Prostate gland (tissue), 2 donors: ENCODE measurements at regions not wholly inside any gene's neighbourhood (a gene's known extent, or its start where the extent isn't known, plus 50 kb on each side); places are given as distances from the start of the nearest gene placed in this dataset.

ENCODE experiments used
- DNase-seq: peaks from one replicate; pipeline ENCODE4 v3.0.0-alpha.2; 2019; ENCODE audit warnings: low spot score
- H3K27ac ChIP-seq, 2 donors: fragments of 200-600 bp; sonication (generic); 2 replicates each; pipeline ENCODE4 v1.5.1; 2017 to 2019
- H3K27me3 ChIP-seq: fragments of 200-600 bp; sonication (generic); replicated peaks from 2 replicates; pipeline ENCODE4 v1.5.1; 2019; ENCODE audit not compliant: insufficient read depth
- H3K36me3 ChIP-seq, 2 donors: fragments of 200-600 bp; sonication (generic); 1 replicate in 1 of 2; 2 replicates in 1 of 2; pipeline versions ENCODE4 v1.5.1 to v1.8.1; 2017 to 2019
- H3K4me1 ChIP-seq: fragments of 200-600 bp; sonication (generic); replicated peaks from 2 replicates; pipeline ENCODE4 v1.5.1; 2019
- H3K4me3 ChIP-seq, 2 donors: fragments of 200-600 bp; sonication (generic); 2 replicates each; pipeline ENCODE4 v1.5.1; 2017 to 2019
- H3K9me3 ChIP-seq: fragments of 200-600 bp; sonication (generic); 2 replicates; pipeline ENCODE4 v1.5.1; 2017
- CTCF ChIP-seq, 4 experiments: fragments of 200-600 bp in 2 of 4; fragments of 450-650 bp in 2 of 4; sonication (generic) in 2 of 4; IDR thresholded peaks; 1 replicate in 3 of 4; 2 replicates in 1 of 4; pipeline ENCODE4 v1.5.1; 2016 to 2019; ENCODE audit warnings: antibody characterized with exemption in 4 of 4, mild to moderate bottlenecking in 2 of 4, moderate library complexity in 2 of 4
- POLR2A ChIP-seq: fragments of 450-650 bp; IDR thresholded peaks from one replicate; pipeline ENCODE4 v1.6.1; 2016; ENCODE audit warnings: antibody characterized with exemption, mild to moderate bottlenecking
- POLR2AphosphoS5 ChIP-seq: sonication (generic); formaldehyde crosslinking; IDR thresholded peaks from one replicate; pipeline ENCODE4 v1.6.1; 2017; ENCODE audit warnings: antibody characterized with exemption
- whole genome bisulfite sequencing: methylation state at CpG from one replicate; pipeline ENCODE4 v1.1.5; 2018; 5-methylcytosine and 5-hydroxymethylcytosine counted together
- intact Hi-C: fragments of 100-400 bp; cut with DNase I; formaldehyde crosslinking; loops from one replicate; pipeline ENCODE4 v1.14.2; 2022

- H3K4me1 ChIP-seq, result no peaks in the 10 kb centered on the region
- H3K9me3 ChIP-seq, result no peaks in the 10 kb centered on the region
- no peak overlapping the region for H3K27ac ChIP-seq
- intact Hi-C loops, result no loop called here
- H3K27me3 ChIP-seq, result no peaks in the 10 kb centered on the region
- WGBS, result 65% methylated on average over 14 of the region's 14 CpGs
- DNase-seq, result no peak
- TF ChIP-seq CTCF (IDR thresholded peaks at IDR 0.05) (no peak), POLR2AphosphoS5 (no peak), POLR2A (no peak)
- no peak overlapping the region for H3K4me3 ChIP-seq
- H3K36me3 ChIP-seq, result no peaks in the 10 kb centered on the region
Measured at GRCh38 chr11:32225571-32226285, 134.9 kb downstream of the RCN1 start.

- no peaks in the 10 kb centered on the region for H3K36me3 ChIP-seq
- H3K4me1 ChIP-seq, result no peaks in the 10 kb centered on the region
- TF ChIP-seq POLR2A, result no peak
- TF ChIP-seq POLR2AphosphoS5, result no peak
- TF ChIP-seq CTCF (IDR thresholded peaks at IDR 0.05), result no peak
- H3K4me3 ChIP-seq, result no peak overlapping the region
- H3K9me3 ChIP-seq, result no peaks in the 10 kb centered on the region
- no peak for DNase-seq
- H3K27me3 ChIP-seq, result no peaks in the 10 kb centered on the region
- intact Hi-C loops, result no loop called here
- no peak overlapping the region for H3K27ac ChIP-seq
- WGBS, result 69% methylated on average over 5 of the region's 5 CpGs
Measured at GRCh38 chr11:32226480-32226879, 135.6 kb downstream of the RCN1 start.

- intact Hi-C loops, result no loop called here
- 86% methylated on average over 13 of the region's 13 CpGs for WGBS
- TF ChIP-seq POLR2A (no peak), POLR2AphosphoS5 (no peak), CTCF (IDR thresholded peaks at IDR 0.05) (no peak)
- H3K36me3 ChIP-seq, result no peaks in the 10 kb centered on the region
- no peak for DNase-seq
- no peaks in the 10 kb centered on the region for H3K27me3 ChIP-seq
- H3K4me1 ChIP-seq, result no peaks in the 10 kb centered on the region
- no peak overlapping the region for H3K4me3 ChIP-seq
- no peak overlapping the region for H3K27ac ChIP-seq
- H3K9me3 ChIP-seq, result no peaks in the 10 kb centered on the region
Measured at GRCh38 chr11:32229576-32230240, 138.8 kb downstream of the RCN1 start.

- no peak for DNase-seq
- Histone ChIP-seq H3K36me3 (no peaks in the 10 kb centered on the region), H3K4me3 (no peak overlapping the region), H3K9me3 (no peaks in the 10 kb centered on the region), H3K27me3 (no peaks in the 10 kb centered on the region), H3K4me1 (no peaks in the 10 kb centered on the region), H3K27ac (no peak overlapping the region)
- no peak for TF ChIP-seq POLR2AphosphoS5
- no peak for TF ChIP-seq CTCF (IDR thresholded peaks at IDR 0.05)
- TF ChIP-seq POLR2A, result no peak
- 42% methylated on average over 3 of the region's 3 CpGs for WGBS
- intact Hi-C loops, result no loop called here
Measured at GRCh38 chr11:32231909-32232493, 141.1 kb downstream of the RCN1 start.
